GM21381 (cell line): ENCODE measurements at regions not wholly inside any gene's neighbourhood (a gene's known extent, or its start where the extent isn't known, plus 50 kb on each side); places are given as distances from the start of the nearest gene placed in this dataset.
"Not testable (repeated sequence)": the region's sequence is repeated elsewhere in the genome, so short reads cannot be mapped to it uniquely, and the experiment has no call there.

Experiments
- ATAC-seq: cut with Tn5 transposase; IDR thresholded peaks from one replicate; pipeline ENCODE4 v1.9.1; 2021; ENCODE audit warnings: mild to moderate bottlenecking, moderate library complexity; ENCODE audit not compliant: unreplicated experiment

DNA sequence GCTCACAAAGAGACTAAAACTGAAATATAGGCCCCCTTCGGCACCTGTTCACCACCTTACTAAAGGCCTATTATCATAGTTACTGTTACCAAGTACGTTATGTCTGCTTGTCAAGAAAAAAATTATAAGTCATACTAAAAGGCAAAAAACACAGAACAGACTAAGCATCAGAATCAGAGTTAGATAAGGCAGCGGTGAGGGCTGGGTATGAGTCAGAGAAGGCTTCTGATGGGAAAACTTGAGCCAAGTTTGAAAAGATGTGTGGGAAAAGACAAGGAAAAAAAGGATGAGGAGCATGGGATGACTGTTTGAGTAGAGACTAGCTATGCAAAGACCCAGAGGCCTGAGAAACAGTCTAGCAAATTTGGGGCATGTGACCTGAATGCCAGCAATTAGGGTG lies 387.2 kb upstream of the SGO1 start:
- no peak for ATAC-seq

DNA sequence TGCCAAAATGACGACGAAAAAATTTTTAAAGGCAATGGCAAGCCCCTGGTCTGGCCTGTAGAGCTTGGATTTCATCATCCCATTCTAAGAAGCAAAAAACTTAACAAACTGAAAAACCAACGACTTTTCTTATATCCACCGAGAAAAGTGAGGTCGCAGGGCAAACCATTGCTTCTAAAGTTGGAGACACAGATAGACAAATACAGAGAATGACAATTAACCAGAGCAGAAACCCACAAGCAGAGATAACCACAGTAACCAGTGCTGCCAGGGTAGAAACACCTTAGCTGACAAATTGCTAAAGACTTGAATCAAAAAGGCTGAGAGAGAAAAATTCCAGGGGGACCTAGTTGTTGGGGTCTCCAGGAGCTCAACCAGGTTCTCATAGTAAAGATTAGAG lies 386.5 kb upstream of the SGO1 start:
- ATAC-seq = no peak

DNA sequence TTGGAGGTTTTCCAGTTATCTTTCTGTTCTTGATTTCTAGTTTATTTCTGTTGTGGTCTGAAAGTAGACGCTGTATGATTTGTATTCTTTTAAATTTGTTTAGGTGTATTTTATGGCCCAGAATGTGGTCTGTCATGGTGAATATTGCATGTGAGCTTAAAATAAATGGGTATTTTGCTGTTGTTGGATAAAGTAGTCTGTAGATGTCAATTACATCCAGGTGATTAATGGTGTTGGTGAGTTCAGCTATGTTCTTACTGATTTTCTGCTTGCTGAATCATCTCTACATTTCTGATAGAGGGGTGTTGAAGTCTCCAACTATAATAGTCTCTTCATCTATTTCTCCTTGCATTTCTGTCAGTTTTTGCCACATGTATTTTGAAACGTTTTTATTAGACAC lies 383.3 kb upstream of the SGO1 start:
- no peak for ATAC-seq

DNA sequence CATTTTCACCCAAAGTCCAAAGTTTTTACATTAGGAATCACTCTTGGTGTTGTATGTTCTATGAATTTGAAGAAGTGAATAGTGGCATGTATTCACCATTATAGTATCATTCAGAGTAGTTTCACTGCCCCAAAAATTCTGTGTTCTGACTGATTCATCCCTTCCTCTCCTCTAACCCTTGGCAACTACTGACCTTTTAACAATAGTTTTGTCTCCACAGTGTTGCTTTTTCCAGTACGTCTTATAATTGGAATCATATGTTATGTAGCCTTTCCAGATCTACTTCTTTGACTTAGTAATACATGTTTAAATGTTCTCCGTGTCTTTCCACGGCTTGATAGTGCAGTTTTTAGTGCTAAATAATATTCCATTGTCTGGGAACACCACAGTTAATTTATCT lies 379.0 kb upstream of the SGO1 start:
- no peak for ATAC-seq

DNA sequence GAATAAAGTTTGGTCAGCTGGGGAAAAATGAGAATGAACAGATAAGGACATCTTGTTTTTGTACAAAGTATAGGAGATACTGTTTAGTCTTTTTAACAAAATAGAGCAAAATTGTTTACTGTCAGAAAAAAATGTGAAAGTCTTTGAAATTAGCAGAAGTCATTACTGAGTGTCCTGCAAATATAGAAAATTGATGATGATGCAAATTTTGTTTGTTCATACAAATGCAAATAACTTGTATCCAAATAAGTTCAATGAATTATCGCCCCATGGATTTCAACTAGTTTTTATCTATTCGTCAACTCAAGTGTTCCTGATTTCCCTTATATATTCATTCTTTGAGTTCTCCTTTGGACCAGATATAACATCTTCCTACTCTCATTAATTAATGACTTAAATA lies 378.0 kb upstream of the SGO1 start:
- ATAC-seq = no peak

DNA sequence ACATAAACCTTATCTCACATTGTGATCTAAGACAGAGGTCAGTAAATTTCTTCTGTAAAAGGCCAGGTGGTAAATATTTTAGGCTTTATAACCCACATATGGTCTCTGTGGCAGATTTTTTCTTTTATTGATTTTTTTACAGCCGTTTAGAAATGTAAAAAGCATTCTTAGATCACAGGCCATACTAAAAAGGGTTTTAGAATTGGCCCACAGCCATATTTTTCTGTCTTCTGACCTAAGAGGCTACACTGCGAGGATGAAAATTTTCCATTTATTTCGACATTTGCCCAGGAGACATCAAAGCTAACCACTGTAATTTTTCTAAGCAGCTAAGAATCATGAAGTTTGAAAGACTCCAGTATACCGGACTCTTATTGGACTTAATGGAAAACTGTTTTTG lies 377.2 kb upstream of the SGO1 start:
- no peak for ATAC-seq

DNA sequence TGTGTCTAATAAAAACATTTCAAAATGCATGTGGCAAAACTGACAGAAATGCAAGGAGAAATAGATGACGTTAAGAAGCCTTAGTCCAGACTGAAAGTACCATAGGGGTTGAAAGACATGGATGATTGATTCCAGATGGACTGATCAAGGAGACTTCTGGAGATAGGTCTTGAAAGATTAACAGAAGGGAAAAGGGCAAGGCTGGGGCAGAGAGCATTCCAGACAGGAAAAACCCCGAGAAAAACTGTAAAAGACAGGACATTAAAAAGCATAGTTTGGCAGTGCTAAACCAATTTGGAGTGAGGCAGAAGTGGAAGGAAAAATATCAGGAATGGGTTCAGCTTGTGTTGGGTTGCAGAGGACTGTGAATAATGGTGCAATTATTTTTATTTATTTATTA lies 375.2 kb upstream of the SGO1 start:
- ATAC-seq = no peak

DNA sequence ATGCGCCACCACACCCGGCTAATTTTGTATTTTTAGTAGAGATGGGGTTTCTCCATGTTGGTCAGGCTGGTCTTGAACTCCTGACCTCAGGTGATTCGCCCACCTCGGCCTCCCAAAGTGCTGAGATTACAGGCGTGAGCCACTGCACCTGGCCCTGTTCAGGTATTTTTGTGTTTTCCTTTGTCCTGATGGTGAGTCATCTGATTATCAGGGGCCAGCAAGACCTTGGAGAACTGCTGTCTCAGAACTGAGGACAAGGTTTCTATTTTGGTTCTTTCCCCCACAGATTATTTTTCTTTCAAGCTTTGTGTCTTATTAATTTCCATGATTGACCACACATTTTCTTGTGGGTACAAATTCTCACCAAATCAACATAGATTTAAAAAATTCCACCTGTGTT lies 374.4 kb upstream of the SGO1 start:
- ATAC-seq = not testable (repeated sequence)

DNA sequence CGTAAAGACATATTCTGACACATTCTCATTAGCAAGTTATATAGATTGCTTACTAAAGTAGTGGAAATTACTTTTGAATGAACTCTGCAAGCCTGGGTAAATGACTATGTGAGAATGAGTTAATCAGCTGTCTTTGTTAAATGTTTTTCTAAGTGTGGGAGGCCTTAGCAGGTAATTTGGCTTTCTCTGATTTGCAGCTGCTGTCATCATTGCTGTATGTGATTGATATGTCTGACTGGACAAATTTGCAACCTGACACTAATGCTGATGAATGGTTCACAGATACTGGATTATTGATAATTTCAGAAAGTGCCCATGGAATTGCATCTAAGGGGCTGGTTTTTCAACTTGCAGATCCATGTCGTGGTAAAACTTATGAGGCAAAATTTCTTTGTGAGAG lies 372.2 kb upstream of the SGO1 start:
- ATAC-seq = no peak

DNA sequence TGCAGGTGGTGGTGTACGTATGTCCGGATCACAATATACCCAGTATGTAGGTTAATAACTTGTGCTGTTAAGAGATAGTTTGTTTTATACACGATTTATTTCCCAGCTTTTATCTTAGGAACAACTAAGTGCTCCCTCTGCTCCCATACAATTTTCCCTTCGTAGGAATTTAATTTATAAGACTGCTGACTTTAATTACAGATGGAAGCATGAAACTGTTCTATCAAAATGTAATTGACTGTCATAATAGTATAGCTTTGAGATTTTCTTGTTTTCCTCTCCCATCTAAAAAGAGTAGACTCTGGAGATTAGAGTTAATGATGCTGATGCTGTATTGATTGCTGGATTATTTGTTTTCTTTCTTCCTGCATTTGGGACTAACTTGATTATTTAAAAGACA lies 370.7 kb upstream of the SGO1 start:
- no peak for ATAC-seq

DNA sequence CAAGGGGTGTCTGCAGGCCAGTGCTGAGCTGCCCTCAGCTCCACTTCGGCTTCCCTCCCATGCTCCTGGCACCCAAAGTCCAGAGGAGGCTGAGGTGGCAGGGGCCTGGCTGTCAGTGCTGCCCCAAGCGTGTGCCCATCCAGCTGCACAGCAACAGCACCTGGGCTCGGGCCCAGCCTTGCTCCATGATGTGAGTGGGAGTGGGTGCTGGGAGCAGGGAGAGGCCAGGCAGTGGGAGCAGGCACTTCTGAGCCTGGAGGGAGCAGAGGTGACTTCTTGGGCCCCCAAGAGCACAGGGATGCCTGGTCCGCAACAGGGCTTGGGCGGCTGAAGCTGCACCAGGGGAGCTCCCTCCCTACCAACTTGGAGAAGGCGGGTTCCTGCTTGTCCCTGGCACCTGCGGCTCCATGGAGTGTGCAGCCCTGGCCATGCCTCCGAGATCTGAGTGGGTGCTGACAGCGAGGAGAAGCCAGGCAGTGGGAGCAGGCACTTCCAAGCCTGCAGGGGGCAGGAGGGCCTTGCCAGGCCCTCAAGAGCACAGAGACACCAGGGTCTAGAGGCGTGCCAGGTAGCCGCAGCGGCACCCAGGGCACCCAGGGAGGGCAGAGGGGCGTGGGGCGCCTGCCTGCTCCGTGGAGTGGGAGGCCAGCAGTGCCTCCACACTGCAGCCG lies 366.7 kb upstream of the SGO1 start:
- no peak for ATAC-seq

DNA sequence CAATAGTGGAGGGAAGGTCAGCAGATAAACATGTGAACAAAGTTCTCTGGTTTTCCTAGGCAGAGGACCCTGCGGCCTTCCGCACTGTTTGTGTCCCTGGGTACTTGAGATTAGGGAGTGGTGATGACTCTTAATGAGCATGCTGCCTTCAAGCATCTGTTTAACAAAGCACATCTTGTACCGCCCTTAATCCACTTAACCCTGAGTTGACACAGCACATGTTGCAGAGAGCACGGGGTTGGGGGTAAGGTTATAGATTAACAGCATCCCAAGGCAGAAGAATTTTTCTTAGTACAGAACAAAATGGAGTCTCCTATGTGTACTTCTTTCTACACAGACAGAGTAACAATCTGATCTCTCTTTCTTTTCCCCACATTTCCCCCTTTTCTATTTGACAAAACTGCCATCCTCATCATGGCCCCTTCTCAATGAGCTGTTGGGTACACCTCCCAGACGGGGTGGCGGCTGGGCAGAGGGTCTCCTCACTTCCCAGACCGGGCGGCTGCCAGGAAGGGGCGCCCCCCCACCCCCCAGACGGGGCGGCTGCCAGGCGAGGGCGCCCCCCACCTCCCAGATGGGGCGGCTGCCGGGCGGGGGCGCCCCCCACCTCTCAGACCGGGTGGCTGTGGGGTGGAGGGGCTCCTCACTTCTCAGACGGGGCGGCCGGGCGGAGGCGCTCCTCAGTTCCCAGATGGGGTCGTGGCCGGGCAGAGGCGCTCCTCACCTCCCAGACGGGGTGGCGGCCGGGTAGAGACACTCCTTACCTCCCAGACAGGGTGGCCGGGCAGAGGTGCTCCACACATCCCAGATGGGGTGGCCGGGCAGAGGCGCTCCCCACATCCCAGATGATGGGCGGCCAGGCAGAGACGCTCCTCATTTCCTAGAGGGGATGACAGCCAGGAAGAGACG lies 361.6 kb upstream of the SGO1 start:
- ATAC-seq = not testable (repeated sequence)

DNA sequence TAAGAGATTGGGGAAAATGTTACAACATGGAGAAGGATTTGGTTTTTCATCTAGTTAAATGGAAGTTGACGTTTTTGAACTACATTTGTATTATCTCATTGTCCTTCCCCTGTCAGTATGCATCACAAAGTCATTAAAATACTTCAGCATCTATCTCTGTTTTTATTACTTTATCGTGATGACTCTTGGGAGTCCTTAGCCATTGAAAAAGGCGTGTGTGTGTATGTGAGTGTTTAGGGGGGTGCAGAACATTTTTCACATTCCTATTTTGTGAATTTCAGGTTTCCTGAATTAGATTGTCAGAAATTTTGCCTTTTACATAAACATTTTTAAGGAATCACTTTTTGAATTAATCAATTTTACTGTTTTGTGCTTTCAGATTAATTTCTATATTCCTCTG lies 360.6 kb upstream of the SGO1 start:
- no peak for ATAC-seq

DNA sequence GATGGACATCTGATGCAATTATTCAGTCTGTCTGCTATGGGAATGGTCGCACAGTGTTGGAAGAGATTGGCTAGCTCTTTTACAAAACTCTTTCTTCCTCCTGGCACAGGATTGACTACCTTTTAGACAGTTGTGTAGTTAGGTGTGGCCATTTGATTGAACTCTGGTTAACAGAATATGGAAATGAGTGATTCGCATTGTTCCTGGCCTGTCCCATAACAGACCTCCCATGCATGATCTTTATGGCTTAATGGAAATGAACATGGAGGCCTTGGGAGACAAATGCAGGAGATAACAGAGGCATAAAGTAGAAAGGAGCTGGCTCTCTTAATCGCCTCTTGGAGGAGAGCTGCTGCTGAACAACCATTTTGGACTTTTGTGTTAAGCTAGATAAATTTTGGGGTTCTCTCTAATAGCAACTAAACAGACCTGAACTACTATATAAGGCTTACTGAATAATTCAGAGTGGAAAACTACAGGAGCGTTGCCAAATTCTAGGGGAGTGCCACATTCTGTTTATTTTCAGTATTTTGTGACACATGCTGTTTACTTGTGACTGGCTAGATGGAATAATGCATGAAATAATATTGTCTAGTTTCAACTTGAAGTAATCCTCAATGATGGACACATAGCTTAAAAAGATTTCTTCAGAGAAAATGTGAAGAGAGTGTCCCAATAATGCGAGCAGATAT lies 357.7 kb upstream of the SGO1 start:
- no peak for ATAC-seq

DNA sequence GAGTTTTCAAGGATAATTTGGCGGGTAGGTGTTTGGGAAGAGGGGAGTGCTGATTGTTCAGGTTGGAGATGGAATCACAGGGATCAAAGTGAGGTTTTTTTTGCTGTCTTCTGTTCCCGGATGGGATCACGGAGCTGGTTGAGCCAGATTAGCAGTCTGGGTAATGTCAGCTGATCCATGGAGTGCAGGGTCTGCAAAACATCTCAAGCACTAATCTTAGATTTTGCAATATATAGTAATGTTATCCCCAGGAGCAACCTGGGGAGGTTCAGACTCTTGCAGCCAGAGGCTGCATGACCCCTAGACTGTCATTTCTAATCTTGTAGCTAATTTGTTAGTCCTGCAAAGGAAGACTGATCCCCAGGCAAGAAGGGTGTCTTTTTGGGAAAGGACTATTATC lies 354.1 kb upstream of the SGO1 start:
- no peak for ATAC-seq

DNA sequence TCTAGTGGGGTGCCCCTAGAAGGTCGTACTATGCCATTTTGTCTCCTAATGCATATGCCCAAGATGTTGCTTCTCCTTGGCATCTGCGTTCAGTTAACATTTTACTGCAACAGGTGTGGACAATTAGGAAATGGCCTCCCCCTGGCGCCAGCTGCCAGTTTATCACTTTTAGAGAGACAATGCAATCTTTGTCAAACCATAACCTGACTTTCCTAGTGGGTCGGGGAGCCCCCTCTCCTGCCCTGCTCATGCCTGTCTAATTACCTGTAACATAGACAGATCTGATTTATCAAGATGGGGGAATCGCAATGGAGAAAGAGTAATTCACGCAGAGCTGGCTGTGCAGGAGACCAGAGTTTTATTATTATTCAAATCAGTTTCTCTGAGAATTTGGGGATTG lies 353.7 kb upstream of the SGO1 start:
- no peak for ATAC-seq

DNA sequence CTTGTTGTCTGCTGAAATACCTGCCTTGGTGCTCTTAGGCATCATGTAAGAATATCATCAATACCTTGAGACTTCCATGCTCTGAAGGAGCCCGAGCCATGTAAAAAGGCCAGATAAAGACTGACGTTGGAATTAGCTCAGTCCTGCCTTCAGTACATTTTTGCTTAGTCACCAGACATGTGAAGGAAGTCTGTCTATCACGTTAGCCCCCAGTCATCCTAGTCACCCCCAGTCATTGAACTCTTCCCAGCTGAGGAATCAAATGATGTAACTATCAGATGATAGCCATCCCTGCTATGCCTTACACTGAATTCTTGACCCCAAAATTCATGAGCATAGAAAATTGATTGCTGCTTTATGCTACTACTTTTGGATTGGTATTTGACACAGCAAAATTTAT lies 351.2 kb upstream of the SGO1 start:
- ATAC-seq = no peak

DNA sequence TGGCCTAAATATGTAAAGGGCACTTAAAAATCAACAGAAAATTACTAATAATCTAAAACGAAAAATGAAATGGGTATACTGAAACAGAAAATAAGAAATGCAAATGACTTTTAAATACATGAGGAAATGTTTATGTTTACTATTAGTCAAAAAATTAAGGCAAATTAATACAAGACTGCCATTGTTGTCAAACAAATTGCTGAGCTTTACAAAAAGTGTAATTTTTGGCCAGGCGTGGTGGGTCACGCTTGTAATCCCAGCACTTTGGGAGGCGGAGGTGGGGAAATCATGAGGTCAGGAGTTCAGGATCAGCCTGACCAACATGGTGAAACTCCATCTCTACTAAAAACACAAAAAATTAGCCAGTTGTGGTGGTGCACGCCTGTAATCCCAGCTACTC lies 343.9 kb upstream of the SGO1 start:
- no peak for ATAC-seq

DNA sequence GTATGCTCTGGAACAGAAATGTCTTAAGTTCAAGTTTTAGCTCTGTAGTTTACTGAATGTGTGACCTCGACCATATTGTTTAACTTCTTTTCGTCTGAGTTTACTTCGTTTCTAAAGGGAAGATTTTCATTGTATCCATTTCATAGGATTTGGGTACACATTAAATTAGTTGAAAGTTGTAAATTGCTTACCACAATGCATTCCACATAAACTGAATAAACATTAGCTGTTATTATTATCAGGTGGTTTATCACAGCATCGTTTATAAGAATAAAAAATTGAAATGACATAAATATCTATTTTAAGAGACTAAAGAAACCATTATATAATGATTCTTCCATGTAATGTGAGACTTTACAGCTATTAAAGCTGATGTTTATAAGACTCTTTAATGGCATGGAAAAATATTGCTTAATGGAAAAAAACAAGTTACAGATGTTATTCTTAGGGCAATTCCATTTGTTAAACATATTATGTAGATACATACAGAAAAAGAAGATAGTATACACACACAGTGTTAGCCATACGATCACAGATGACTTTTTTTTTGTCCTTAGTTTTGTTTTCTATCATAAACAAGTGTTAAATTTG lies 342.3 kb upstream of the SGO1 start:
- ATAC-seq = no peak

DNA sequence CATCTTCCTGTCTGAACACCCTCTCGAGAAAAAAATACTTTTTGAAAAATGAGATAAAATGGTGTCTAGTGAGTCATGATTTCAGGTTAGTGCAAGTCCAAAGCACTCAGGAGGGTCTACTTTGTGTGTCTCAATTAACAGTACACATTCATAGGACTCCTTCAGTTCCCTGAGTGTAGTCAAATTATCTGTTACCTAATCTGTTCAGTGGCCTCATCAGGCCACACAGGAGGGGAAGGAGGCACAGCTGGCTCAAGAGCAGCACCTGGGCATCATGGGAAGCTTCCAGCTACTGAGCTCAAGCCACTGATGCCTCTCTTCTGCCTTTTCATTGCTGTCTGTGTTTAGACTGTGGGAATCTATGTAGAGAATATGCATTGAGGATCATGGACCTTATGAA lies 341.4 kb upstream of the SGO1 start:
- ATAC-seq = no peak

DNA sequence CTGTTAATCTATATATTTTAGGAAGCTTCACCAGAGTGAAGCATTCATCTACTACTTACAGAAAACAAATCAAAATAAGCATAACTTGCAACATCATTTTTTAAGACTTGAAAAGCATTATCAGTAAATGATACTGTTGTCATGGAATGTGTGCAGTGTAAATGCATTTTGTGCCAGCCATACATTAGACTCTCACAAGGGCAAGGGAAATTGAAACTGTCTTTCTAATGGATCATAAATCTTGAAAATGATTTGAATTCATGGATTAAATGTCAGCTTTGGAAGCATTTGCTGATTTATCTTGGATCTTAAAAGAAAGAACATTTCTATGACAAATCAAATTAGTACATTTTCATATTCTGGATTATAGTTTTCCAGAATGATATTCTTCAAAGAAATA lies 338.3 kb upstream of the SGO1 start:
- no peak for ATAC-seq

DNA sequence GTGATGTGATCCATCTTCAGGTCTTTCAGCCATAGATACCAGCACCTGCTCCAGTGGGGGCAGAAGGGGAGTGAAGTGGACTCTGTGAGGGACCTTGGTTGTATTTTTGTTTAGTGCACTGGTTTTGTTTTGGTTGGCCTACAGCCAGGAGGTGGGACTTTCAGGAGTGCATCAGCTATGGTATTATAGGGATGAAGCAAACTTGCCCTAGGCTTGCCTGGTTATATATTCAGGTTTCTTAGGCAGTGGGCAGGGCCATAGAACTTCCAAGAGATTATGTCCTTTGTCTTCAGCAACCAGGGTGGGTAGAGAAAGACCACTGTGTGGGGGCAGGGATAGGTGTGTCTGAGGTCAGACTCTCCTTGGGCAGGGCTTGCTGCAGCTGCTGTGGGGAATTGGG lies 337.3 kb upstream of the SGO1 start:
- no peak for ATAC-seq
